Ovary (tissue), 3 donors: ENCODE measurements at regions not wholly inside any gene's neighbourhood (a gene's known extent, or its start where the extent isn't known, plus 50 kb on each side); places are given as distances from the start of the nearest gene placed in this dataset.

Source experiments
- EP300 ChIP-seq: sonication (generic); formaldehyde crosslinking; IDR thresholded peaks from one replicate; pipeline ENCODE4 v1.6.1; 2017; ENCODE audit warnings: antibody characterized with exemption
- POLR2A ChIP-seq: fragments of 450-650 bp; IDR thresholded peaks from one replicate; pipeline ENCODE4 v1.6.1; 2017; ENCODE audit warnings: antibody characterized with exemption, mild to moderate bottlenecking, moderate library complexity
- TF ChIP-seq, protein P1 (sequence below), 3 donors: fragments of 450-650 bp in 2 of 3; fragments of 200-600 bp in 1 of 3; IDR thresholded peaks; one replicate each; pipeline versions ENCODE4 v1.5.1 to v1.8.0; 2016 to 2022; ENCODE audit warnings: antibody characterized with exemption in 3 of 3, mild to moderate bottlenecking in 1 of 3
- donor health status: DM: no; HTN: no; CAD: no.

DNA sequence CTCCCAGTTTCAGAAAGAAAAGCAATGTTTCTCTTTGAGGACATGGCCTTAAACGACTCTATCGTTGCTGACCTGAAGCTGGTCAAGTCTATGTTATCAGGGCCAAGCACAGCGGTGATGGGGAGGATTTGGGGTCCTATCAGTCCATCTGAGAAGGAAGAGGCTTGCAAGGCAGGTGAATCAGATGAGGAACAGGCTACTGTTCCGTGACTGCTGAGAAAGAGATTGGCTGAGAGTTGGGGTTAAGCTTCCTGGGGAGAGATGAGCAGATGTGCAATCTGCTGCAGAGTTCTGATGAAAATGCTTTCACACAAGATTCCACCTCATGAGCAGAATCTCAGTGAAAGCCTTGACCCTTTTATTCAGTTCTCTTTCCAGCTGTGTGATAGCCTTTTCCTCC, 168.3 kb upstream of the STMND1 start:
- TF ChIP-seq, protein P1, sequence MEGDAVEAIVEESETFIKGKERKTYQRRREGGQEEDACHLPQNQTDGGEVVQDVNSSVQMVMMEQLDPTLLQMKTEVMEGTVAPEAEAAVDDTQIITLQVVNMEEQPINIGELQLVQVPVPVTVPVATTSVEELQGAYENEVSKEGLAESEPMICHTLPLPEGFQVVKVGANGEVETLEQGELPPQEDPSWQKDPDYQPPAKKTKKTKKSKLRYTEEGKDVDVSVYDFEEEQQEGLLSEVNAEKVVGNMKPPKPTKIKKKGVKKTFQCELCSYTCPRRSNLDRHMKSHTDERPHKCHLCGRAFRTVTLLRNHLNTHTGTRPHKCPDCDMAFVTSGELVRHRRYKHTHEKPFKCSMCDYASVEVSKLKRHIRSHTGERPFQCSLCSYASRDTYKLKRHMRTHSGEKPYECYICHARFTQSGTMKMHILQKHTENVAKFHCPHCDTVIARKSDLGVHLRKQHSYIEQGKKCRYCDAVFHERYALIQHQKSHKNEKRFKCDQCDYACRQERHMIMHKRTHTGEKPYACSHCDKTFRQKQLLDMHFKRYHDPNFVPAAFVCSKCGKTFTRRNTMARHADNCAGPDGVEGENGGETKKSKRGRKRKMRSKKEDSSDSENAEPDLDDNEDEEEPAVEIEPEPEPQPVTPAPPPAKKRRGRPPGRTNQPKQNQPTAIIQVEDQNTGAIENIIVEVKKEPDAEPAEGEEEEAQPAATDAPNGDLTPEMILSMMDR (IDR thresholded peaks at IDR 0.05), result no peak
- TF ChIP-seq POLR2A (no peak), EP300 (no peak)
